Osteocyte (in vitro differentiated cells): ENCODE measurements at regions not wholly inside any gene's neighbourhood (a gene's known extent, or its start where the extent isn't known, plus 50 kb on each side); places are given as distances from the start of the nearest gene placed in this dataset.
"Not testable (repeated sequence)": the region's sequence is repeated elsewhere in the genome, so short reads cannot be mapped to it uniquely, and the experiment has no call there.

Experiments
- DNase-seq: peaks from one replicate; pipeline ENCODE4 v3.0.0; 2021; ENCODE audit warnings: mixed read lengths; ENCODE audit not compliant: unreplicated experiment; ENCODE audit errors: extremely low spot score
- H3K27ac Mint-ChIP-seq: one replicate; pipeline ENCODE4 v1.8.0; 2021; ENCODE audit warnings: mild to moderate bottlenecking, mixed read lengths; ENCODE audit not compliant: unreplicated experiment
- H3K27me3 Mint-ChIP-seq: one replicate; pipeline ENCODE4 v1.8.0; 2021; ENCODE audit warnings: mixed read lengths; ENCODE audit not compliant: unreplicated experiment
- H3K36me3 Mint-ChIP-seq: one replicate; pipeline ENCODE4 v1.8.0; 2021; ENCODE audit warnings: mixed read lengths; ENCODE audit not compliant: unreplicated experiment
- H3K4me1 Mint-ChIP-seq: one replicate; pipeline ENCODE4 v1.8.0; 2021; ENCODE audit warnings: mixed read lengths; ENCODE audit not compliant: unreplicated experiment
- H3K4me3 Mint-ChIP-seq: one replicate; pipeline ENCODE4 v1.8.0; 2021; ENCODE audit warnings: mild to moderate bottlenecking, moderate library complexity, mixed read lengths; ENCODE audit not compliant: unreplicated experiment
- H3K9me3 Mint-ChIP-seq: one replicate; pipeline ENCODE4 v1.8.0; 2021; ENCODE audit warnings: mixed read lengths; ENCODE audit not compliant: unreplicated experiment
- CTCF ChIP-seq: fragments of 200-600 bp; sonication (generic); IDR thresholded peaks from 2 replicates; pipeline ENCODE4 v1.5.0; 2021; ENCODE audit warnings: antibody characterized with exemption, mild to moderate bottlenecking, moderate library complexity

GRCh38 chr3:34675383-34676120 lies 877.1 kb downstream of the PDCD6IP start:
- Mint-ChIP-seq H3K4me1 (peaks cover 3% of the 10 kb centered on the region), H3K27ac (no peak overlapping the region), H3K36me3 (peaks cover 20% of the 10 kb centered on the region), H3K4me3 (no peak overlapping the region), H3K9me3 (peaks cover 4% of the 10 kb centered on the region), H3K27me3 (no peaks in the 10 kb centered on the region)
- no peak for TF ChIP-seq CTCF
- DNase-seq: no peak

- no peak overlapping the region for H3K4me3 Mint-ChIP-seq
- H3K27ac Mint-ChIP-seq: no peak overlapping the region
- H3K36me3 Mint-ChIP-seq: peaks cover 19% of the 10 kb centered on the region
- peaks cover 6% of the 10 kb centered on the region for H3K9me3 Mint-ChIP-seq
- no peak for TF ChIP-seq CTCF
- peaks cover 3% of the 10 kb centered on the region for H3K4me1 Mint-ChIP-seq
- no peak for DNase-seq
- no peaks in the 10 kb centered on the region for H3K27me3 Mint-ChIP-seq
Observed at GRCh38 chr3:34676436-34676835, 878.0 kb downstream of the PDCD6IP start.

- DNase-seq: no peak
- H3K27ac Mint-ChIP-seq: no peak overlapping the region
- H3K27me3 Mint-ChIP-seq: no peaks in the 10 kb centered on the region
- no peak overlapping the region for H3K4me3 Mint-ChIP-seq
- TF ChIP-seq CTCF: no peak
- H3K9me3 Mint-ChIP-seq: peaks cover 8% of the 10 kb centered on the region
- peaks cover 10% of the 10 kb centered on the region for H3K36me3 Mint-ChIP-seq
- H3K4me1 Mint-ChIP-seq: peaks cover 6% of the 10 kb centered on the region
Observed at GRCh38 chr3:34678575-34678974, 880.1 kb downstream of the PDCD6IP start.

GRCh38 chr3:34679055-34679454 lies 880.6 kb downstream of the PDCD6IP start:
- H3K27me3 Mint-ChIP-seq, H3K27ac Mint-ChIP-seq, H3K4me3 Mint-ChIP-seq, H3K4me1 Mint-ChIP-seq, DNase-seq, H3K9me3 Mint-ChIP-seq: not testable (repeated sequence)
- peaks cover 13% of the 10 kb centered on the region for H3K36me3 Mint-ChIP-seq

GRCh38 chr3:34683851-34684250 lies 885.4 kb downstream of the PDCD6IP start:
- Mint-ChIP-seq H3K27me3 (no peaks in the 10 kb centered on the region), H3K4me1 (peaks cover 5% of the 10 kb centered on the region)
- TF ChIP-seq CTCF: peak; percentile 74

More at GRCh38 chr3:34683851-34684250, 885.4 kb downstream of the PDCD6IP start:
- Mint-ChIP-seq H3K4me3 (no peak overlapping the region), H3K9me3 (peaks cover 4% of the 10 kb centered on the region), H3K27ac (no peak overlapping the region), H3K36me3 (peaks cover 22% of the 10 kb centered on the region)
- no peak for DNase-seq
